Activated T-cell treated with anti-CD3 and anti-CD28 coated beads, Interleukin-2, amount 50 U/mL, for 72 hours (primary cell): ENCODE measurements at regions not wholly inside any gene's neighbourhood (a gene's known extent, or its start where the extent isn't known, plus 50 kb on each side); places are given as distances from the start of the nearest gene placed in this dataset.
"Not testable (repeated sequence)": the region's sequence is repeated elsewhere in the genome, so short reads cannot be mapped to it uniquely, and the experiment has no call there.

Experiments used
- ATAC-seq, 2 donors: fragments of 150-1000 bp; cut with Tn5 transposase; replicated peaks in 1 of 2; 2 replicates each; pipeline ENCODE4 v1.10.0; 2021; ENCODE audit warnings: moderate library complexity in 2 of 2, mild to moderate bottlenecking in 1 of 2
- DNase-seq, 2 donors: peaks; one replicate each; pipeline ENCODE4 v3.0.0; 2021 to 2022; ENCODE audit warnings: mixed read lengths in 1 of 2
- H3K27ac Mint-ChIP-seq: one replicate; pipeline ENCODE4 v1.8.0; 2022; ENCODE audit warnings: mild to moderate bottlenecking, moderate library complexity, mixed read lengths
- H3K27me3 Mint-ChIP-seq: one replicate; pipeline ENCODE4 v1.8.0; 2022; ENCODE audit warnings: low read depth, mixed read lengths
- H3K36me3 Mint-ChIP-seq, 2 donors: one replicate each; pipeline ENCODE4 v1.8.0; 2022; ENCODE audit warnings: mixed read lengths in 2 of 2, mild to moderate bottlenecking in 1 of 2; ENCODE audit not compliant: insufficient read depth in 2 of 2
- H3K4me1 Mint-ChIP-seq: one replicate; pipeline ENCODE4 v1.8.0; 2022; ENCODE audit warnings: low read depth, mixed read lengths
- H3K4me3 Mint-ChIP-seq, 2 donors: one replicate each; pipeline ENCODE4 v1.8.0; 2022; ENCODE audit warnings: mild to moderate bottlenecking in 2 of 2, mixed read lengths in 2 of 2, moderate library complexity in 2 of 2
- H3K9me3 Mint-ChIP-seq, 2 donors: one replicate each; pipeline ENCODE4 v1.8.0; 2022; ENCODE audit warnings: mixed read lengths in 2 of 2

- Mint-ChIP-seq H3K27ac (no peak overlapping the region), H3K4me1 (no peaks in the 10 kb centered on the region), H3K9me3 (peaks cover 3 to 6% of the 10 kb centered on the region in 2 donors), H3K4me3 (no peak overlapping the region), H3K27me3 (no peaks in the 10 kb centered on the region), H3K36me3 (no peaks in the 10 kb centered on the region)
- DNase-seq (no peak), ATAC-seq (no peak)
These were observed 517.0 kb upstream of the EPHA5 start for GRCh38 chr4:66187175-66187720.

GRCh38 chr4:66186095-66186494 is 515.8 kb upstream of the EPHA5 start:
- Mint-ChIP-seq H3K36me3 (peaks cover 0 to 3% of the 10 kb centered on the region in 2 donors), H3K27ac (no peak overlapping the region), H3K4me1 (no peaks in the 10 kb centered on the region), H3K27me3 (no peaks in the 10 kb centered on the region), H3K4me3 (no peak overlapping the region), H3K9me3 (peaks cover 8 to 9% of the 10 kb centered on the region in 2 donors)
- DNase-seq (no peak), ATAC-seq (no peak)

GRCh38 chr4:66182636-66183035 is 512.3 kb upstream of the EPHA5 start:
- Mint-ChIP-seq H3K9me3 (peaks cover 9% of the 10 kb centered on the region in 2 donors), H3K4me3 (no peak overlapping the region), H3K4me1 (no peaks in the 10 kb centered on the region), H3K27ac (no peak overlapping the region), H3K27me3 (no peaks in the 10 kb centered on the region), H3K36me3 (peaks cover 0 to 3% of the 10 kb centered on the region in 2 donors)
- DNase-seq, result no peak
- no peak for ATAC-seq

GRCh38 chr4:66178906-66179305 is 508.6 kb upstream of the EPHA5 start:
- ATAC-seq, result no peak
- no peaks in the 10 kb centered on the region for H3K4me1 Mint-ChIP-seq
- no peak overlapping the region for H3K27ac Mint-ChIP-seq
- peaks cover 8 to 11% of the 10 kb centered on the region in 2 donors for H3K9me3 Mint-ChIP-seq
- peaks cover 0 to 3% of the 10 kb centered on the region in 2 donors for H3K36me3 Mint-ChIP-seq
- H3K27me3 Mint-ChIP-seq, result no peaks in the 10 kb centered on the region
- H3K4me3 Mint-ChIP-seq, result no peak overlapping the region
- DNase-seq, result no peak

- Mint-ChIP-seq H3K27ac (no peak overlapping the region), H3K27me3 (no peaks in the 10 kb centered on the region), H3K9me3 (peaks cover 0 to 4% of the 10 kb centered on the region in 2 donors), H3K36me3 (no peaks in the 10 kb centered on the region), H3K4me3 (no peak overlapping the region), H3K4me1 (no peaks in the 10 kb centered on the region)
- DNase-seq, result no peak
- ATAC-seq, result no peak
These were observed 499.1 kb upstream of the EPHA5 start for GRCh38 chr4:66169341-66169740.

GRCh38 chr4:66164869-66165268 is 494.6 kb upstream of the EPHA5 start:
- no peaks in the 10 kb centered on the region for H3K36me3 Mint-ChIP-seq
- ATAC-seq, result no peak
- no peaks in the 10 kb centered on the region for H3K4me1 Mint-ChIP-seq
- H3K27ac Mint-ChIP-seq, result no peak overlapping the region
- H3K27me3 Mint-ChIP-seq, result no peaks in the 10 kb centered on the region
- DNase-seq, result no peak
- H3K4me3 Mint-ChIP-seq, result no peak overlapping the region
- H3K9me3 Mint-ChIP-seq, result peaks cover 2 to 8% of the 10 kb centered on the region in 2 donors

- DNase-seq (no peak), ATAC-seq (no peak)
- Mint-ChIP-seq H3K4me3 (no peak overlapping the region), H3K27me3 (no peaks in the 10 kb centered on the region), H3K4me1 (no peaks in the 10 kb centered on the region), H3K27ac (no peak overlapping the region), H3K36me3 (no peaks in the 10 kb centered on the region), H3K9me3 (peaks cover 4 to 17% of the 10 kb centered on the region in 2 donors)
These were observed 490.3 kb upstream of the EPHA5 start for GRCh38 chr4:66160606-66161005.

GRCh38 chr4:66157594-66157993 is 487.3 kb upstream of the EPHA5 start:
- H3K27me3 Mint-ChIP-seq, result no peaks in the 10 kb centered on the region
- H3K4me1 Mint-ChIP-seq, result no peaks in the 10 kb centered on the region
- no peak overlapping the region for H3K4me3 Mint-ChIP-seq
- DNase-seq (no peak), ATAC-seq (no peak)
- H3K9me3 Mint-ChIP-seq, result peaks cover 3 to 13% of the 10 kb centered on the region in 2 donors
- H3K27ac Mint-ChIP-seq, result no peak overlapping the region
- peaks cover 1 to 2% of the 10 kb centered on the region in 2 donors for H3K36me3 Mint-ChIP-seq

- no peak overlapping the region for H3K4me3 Mint-ChIP-seq
- ATAC-seq (no peak), DNase-seq (no peak)
- H3K36me3 Mint-ChIP-seq, result no peaks in the 10 kb centered on the region
- H3K4me1 Mint-ChIP-seq, result no peaks in the 10 kb centered on the region
- no peaks in the 10 kb centered on the region for H3K27me3 Mint-ChIP-seq
- H3K9me3 Mint-ChIP-seq, result peaks cover 0 to 1% of the 10 kb centered on the region in 2 donors
- H3K27ac Mint-ChIP-seq, result no peak overlapping the region
These were observed 459.8 kb upstream of the EPHA5 start for GRCh38 chr4:66130042-66130441.

- no peak for ATAC-seq
- Mint-ChIP-seq H3K27ac (no peak overlapping the region), H3K4me1 (no peaks in the 10 kb centered on the region), H3K4me3 (no peak overlapping the region), H3K27me3 (no peaks in the 10 kb centered on the region), H3K9me3 (peaks cover 4 to 9% of the 10 kb centered on the region in 2 donors), H3K36me3 (no peaks in the 10 kb centered on the region)
- no peak for DNase-seq
These were observed 453.6 kb upstream of the EPHA5 start for GRCh38 chr4:66123831-66124413.

- H3K27me3 Mint-ChIP-seq, result no peaks in the 10 kb centered on the region
- ATAC-seq (no peak), DNase-seq (no peak)
- peaks cover 4 to 8% of the 10 kb centered on the region in 2 donors for H3K9me3 Mint-ChIP-seq
- H3K4me1 Mint-ChIP-seq, result no peaks in the 10 kb centered on the region
- H3K27ac Mint-ChIP-seq, result no peak overlapping the region
- no peak overlapping the region for H3K4me3 Mint-ChIP-seq
- peaks cover 0 to 2% of the 10 kb centered on the region in 2 donors for H3K36me3 Mint-ChIP-seq
These were observed 452.9 kb upstream of the EPHA5 start for GRCh38 chr4:66123190-66123589.

- H3K9me3 Mint-ChIP-seq, result peaks cover 10 to 16% of the 10 kb centered on the region in 2 donors
- H3K4me1 Mint-ChIP-seq, H3K27me3 Mint-ChIP-seq, H3K27ac Mint-ChIP-seq, ATAC-seq, DNase-seq, H3K36me3 Mint-ChIP-seq, H3K4me3 Mint-ChIP-seq: not testable (repeated sequence)
These were observed 444.9 kb upstream of the EPHA5 start for GRCh38 chr4:66115231-66115630.

GRCh38 chr4:66108898-66109297 is 438.6 kb upstream of the EPHA5 start:
- peaks cover 6 to 23% of the 10 kb centered on the region in 2 donors for H3K9me3 Mint-ChIP-seq
- no peak for DNase-seq
- no peaks in the 10 kb centered on the region for H3K4me1 Mint-ChIP-seq
- no peaks in the 10 kb centered on the region for H3K27me3 Mint-ChIP-seq
- no peak for ATAC-seq
- no peak overlapping the region for H3K27ac Mint-ChIP-seq
- H3K36me3 Mint-ChIP-seq, result peaks cover 0 to 4% of the 10 kb centered on the region in 2 donors
- H3K4me3 Mint-ChIP-seq, result no peak overlapping the region

- Mint-ChIP-seq H3K9me3 (peaks cover 8 to 10% of the 10 kb centered on the region in 2 donors), H3K4me3 (no peak overlapping the region), H3K27me3 (no peaks in the 10 kb centered on the region), H3K4me1 (no peaks in the 10 kb centered on the region), H3K36me3 (peaks cover 0 to 2% of the 10 kb centered on the region in 2 donors), H3K27ac (no peak overlapping the region)
- ATAC-seq (no peak), DNase-seq (no peak)
These were observed 426.9 kb upstream of the EPHA5 start for GRCh38 chr4:66097218-66097617.
